SK-MEL-5 (cell line): ENCODE measurements at regions not wholly inside any gene's neighbourhood (a gene's known extent, or its start where the extent isn't known, plus 50 kb on each side); places are given as distances from the start of the nearest gene placed in this dataset.
"Not testable (repeated sequence)": the region's sequence is repeated elsewhere in the genome, so short reads cannot be mapped to it uniquely, and the experiment has no call there.

ENCODE experiments used
- DNase-seq: peaks from one replicate; pipeline ENCODE4 v3.0.0-alpha.2; 2016; ENCODE audit warnings: low read depth, low spot score
- in situ Hi-C: cut with HindIII; loops from 2 replicates; pipeline ENCODE4 v1.10.0; 2016; ENCODE audit warnings: low sequenced_read_pairs, high pct_unique_total_duplicates, low pct_unique_long_range_greater_than_20kb

DNA sequence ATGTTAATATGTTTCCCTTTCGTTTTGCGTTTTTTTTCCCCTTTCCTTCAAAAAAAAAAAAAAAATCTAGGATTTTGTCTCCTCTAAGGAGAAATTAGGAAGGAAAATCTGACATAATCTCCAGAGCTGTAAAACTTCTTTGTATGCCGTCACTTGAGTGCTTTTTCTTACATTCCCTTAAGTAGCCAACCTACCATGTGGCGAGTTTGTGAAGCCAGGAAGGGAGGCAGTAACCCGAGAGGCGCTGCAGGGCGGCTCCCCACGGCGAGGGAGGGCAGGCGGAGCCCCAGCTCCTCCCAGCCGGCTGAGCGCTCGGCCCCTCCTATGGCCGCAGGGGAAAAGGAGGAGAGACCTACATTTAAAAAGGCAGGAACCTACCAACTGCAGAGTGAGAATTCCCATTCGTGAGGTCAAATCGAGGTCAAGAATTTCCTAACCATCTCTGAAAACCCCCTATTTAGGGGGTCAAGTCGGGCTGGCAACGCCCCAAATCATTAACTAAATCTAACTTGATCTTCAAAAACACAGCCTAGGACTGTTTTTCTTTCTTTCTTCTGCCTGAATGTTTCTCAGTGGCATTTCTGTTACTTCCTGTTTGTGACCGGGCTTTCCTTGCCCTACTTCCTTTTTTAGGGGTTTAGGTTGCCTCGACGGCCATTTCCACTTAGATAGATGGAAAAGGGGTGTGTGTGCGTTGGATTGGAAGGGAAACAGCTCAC, 345.1 kb upstream of the KLF3 start:
- DNase-seq = peak; percentile 94
- in situ Hi-C loops = loop anchor here (10.0 kb wide), 1 partner anchor 346 kb away; the partner anchor contains the start of gene KLF3

DNA sequence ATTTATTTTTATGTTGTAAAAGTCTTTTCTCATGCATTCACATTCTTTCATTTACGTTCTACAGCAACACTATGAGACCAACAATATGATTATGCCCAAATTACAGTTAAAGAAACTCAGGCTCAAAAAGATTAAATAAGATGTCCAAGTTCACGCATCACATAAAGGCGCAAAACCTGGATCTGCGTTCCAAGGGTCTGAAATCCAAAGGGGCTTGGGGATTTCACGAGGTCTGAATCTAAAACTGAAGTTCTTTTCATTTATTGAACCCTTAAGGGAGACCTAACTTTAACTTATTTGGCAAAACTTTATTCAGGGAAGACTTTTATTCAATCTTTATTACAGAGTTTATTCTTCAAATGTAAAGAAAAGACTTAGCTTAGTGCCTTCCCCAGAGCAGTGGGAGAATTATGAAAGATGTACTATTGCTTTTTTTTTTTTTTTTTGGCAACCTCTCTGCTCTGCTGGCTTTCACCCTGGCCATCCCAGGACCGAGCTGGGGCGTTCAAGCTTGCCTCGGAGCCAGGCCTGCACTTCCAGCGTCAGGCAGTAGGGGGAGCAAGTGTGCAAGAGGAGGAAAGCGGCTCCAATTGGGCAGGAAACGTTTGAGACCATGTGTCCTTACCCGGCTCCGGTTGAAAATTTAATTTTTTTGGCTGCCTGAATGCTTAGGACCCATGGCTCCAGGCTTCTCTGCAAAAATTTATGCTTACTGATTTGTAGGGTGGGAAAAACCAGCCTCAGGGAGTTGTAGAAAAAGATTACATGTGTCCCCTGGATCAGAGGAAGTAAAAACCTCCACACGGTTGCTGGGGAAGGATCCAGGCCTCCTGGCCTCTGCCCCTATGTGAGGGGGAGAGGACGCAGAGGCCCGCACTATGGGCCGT, 344.3 kb upstream of the KLF3 start:
- in situ Hi-C loops = loop anchor here (10.0 kb wide), 1 partner anchor 345 kb away; the partner anchor contains the start of gene KLF3
- peak; percentile 91 for DNase-seq

DNA sequence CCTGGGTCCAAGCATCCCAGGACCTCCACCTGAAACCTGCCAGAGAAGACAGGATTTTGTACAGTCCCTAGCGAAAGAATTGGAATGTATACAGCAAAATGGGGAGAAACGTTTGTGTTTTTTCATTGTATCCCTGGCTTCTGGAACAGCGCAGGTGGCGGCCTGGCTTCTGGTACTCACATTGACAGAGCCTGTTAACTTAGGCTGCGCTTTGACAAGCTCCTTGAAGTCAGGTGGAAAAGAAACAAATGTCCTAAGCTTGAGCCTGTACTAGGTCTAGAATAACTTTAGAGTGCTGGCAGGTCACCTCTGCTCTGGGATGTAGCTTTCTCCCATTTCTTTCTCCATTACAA, 343.7 kb upstream of the KLF3 start:
- DNase-seq = no peak

DNA sequence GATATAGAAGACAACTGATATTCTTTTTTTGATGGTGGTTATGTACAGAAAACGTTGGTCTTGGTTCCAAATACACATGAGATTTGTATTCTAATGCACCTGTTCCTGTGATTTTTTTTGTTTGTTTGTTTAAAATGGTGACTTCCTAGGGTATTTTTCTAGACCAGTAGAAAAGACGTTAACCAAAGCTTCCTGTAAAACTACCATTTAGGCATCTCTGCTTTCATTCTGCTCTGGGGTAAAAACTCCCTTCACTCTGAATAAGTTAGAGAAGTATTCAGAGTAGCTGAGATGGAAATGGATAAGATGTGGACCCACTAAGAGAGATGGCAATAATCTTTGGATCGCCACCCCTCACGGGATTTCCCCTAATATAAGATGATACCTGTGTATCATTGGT, 343.2 kb upstream of the KLF3 start:
- in situ Hi-C loops = no loop called here
- no peak for DNase-seq

More for the DNA sequence above, 343.7 kb upstream of the KLF3 start:
- in situ Hi-C loops = no loop called here

DNA sequence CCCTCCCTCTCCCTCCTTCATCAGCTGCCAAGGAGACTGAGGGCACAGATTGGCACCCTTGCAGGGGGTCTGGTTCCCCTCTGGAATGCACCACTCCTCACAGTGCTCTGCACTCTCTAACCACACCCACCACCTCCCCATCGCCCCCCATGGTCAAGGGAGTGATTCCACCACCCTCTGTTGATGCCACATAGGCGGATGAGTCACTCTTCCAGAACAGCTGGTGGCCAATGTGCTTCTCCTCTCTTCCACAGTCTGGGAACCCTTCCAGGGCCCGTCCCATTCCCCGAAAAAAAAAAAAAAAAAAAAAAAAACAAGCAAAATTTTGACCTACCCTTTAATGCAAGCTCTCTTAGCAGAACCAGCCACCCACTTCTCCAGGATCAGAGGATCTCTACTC, 341.3 kb upstream of the KLF3 start:
- in situ Hi-C loops = no loop called here
- no peak for DNase-seq

DNA sequence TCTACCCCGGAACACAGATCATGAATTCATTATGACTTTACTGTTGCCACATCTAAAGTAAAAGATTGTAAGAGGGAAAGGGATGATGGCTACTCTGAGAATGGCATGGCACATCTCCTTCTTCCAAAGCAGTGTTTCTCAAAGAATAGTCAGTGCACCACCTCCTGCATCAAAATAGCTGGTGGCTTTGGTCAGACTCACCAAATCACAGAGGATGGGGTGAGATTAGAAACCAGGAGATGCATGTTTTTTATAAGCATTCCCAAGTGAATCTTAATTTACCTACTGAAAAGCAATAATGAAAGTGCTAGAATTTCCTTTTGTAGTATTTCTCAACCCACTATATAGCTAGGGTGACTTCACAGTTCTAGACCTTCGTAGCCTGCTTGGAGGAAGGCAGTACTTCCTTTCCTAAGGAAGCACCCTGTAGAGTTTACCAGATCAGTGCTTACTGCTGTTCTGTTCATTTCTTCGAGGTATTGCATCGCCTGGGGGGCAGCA, 340.8 kb upstream of the KLF3 start:
- DNase-seq = no peak

DNA sequence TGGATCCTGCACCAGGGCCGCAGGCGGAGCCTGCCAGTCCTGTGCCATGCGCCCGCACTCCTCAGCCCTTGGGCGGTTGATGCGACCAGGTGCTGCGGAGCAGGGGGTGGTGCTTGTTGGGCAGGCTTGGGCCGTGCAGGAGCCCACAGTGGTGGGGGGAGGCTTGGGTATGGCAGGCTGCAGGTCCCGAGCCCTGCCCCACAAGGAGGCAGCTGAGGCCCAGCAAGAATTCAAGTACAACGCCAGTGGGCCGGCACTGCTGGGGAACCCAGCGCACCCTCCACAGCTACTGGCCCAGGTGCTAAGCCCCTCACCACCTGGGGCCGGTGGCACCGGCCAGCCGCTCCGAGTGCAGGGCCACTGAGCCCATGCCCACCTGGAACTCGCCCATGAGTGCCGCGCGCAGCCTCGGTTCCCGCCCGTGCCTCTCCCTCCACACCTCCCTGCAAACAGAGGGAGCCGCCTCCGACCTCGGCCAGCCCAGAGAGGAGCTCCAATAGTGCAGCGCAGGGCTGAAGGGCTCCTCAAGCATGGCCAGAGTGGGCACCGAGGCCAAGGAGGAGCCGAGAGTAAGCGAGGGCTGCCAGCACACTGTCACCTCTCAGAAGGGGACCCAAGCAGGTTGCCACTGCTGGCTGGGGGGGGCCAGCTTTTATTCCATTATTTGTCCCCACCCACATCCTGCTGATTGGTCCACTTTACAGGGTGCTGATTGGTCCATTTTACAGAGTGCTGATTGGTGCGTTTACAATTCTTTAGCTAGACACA, 339.0 kb upstream of the KLF3 start:
- in situ Hi-C loops = no loop called here
- no peak for DNase-seq

More for the DNA sequence above, 340.8 kb upstream of the KLF3 start:
- in situ Hi-C loops = no loop called here

DNA sequence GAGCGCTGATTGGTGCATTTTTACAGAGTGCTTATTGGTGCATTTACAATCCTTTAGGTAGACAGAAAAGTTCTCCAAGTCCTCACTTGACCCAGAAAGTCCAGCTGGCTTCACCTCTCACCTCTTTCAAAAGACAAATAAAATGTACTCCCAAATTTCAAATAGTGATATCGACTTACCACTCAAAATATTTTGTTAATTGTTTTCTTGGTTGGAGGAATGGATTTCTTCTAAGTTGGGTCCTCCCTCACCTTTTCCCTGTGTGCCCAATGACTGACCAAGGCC, 338.4 kb upstream of the KLF3 start:
- in situ Hi-C loops = no loop called here
- no peak for DNase-seq

DNA sequence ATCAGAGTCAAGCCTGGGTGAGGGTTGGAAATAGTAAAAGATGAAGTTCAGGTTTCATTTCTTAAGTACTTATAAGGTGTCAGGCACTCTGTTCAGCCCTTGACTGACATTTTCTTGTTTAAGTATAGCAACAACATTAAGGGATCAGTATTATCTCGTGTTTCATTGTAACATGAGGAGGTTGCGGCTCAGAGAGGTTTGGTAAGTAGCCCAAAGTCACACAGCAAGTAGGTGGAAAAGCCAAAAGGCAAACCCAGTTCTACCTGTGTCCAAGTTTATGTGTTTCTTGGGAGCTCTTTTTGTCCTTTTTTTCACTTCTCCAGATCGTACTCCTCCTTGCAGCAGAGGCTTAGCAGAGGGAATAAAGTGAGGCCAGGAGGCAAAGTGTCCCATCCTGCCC, 337.5 kb upstream of the KLF3 start:
- in situ Hi-C loops = no loop called here
- no peak for DNase-seq

DNA sequence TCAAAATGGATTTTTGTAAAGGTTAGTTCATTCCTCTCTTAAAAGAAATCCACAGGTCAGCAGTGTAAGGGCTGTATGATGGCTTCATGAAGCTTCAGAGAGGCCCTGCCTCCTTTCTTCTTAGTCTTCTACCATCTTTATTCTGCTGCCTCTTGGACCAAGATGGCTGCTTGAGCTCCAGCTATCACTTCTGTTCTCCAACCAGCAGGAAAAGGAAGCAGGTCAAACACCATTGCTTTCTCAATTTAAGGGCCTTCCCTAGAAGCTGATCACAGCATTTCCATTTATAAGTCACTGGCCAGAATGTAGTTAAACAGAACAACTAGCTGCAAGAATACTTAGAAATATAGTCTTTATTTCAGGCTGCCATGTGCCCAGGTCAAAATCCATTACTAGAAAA, 336.8 kb upstream of the KLF3 start:
- in situ Hi-C loops = no loop called here
- DNase-seq = no peak

DNA sequence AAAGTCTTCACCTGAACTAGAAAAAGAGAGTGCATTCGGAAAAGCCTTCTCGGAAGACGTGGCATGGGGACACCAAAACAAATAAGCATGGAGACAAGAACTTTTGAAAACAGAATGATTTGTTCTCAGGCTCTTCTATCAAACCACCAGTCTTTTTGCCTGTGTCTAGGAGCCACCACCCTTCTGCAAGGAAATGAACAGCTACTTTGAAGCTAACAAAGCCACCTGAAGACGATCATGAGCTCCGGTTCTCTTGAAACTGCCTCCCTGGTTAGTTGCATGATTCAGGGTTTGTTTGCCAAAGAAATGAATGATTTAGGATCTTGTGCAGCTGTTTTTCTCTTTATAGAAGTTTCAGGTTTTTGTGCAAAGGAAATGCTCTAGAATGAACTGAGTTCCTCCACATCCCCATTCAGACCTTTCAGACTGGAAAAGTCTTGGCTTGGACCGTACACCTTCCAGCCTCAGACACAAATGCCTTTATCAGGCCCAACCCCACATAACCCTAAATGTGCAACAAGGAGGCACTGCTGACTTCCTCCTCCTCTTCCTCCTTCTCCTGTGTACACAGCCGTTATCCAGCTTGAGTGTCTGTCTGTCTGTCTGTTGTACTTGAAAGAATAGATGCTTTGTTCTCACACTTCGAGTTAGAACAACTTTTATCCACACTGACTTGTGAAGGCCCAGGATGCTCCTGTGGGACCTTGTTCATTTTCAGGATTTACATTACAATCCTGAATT, 334.8 kb upstream of the KLF3 start:
- in situ Hi-C loops = no loop called here

DNA sequence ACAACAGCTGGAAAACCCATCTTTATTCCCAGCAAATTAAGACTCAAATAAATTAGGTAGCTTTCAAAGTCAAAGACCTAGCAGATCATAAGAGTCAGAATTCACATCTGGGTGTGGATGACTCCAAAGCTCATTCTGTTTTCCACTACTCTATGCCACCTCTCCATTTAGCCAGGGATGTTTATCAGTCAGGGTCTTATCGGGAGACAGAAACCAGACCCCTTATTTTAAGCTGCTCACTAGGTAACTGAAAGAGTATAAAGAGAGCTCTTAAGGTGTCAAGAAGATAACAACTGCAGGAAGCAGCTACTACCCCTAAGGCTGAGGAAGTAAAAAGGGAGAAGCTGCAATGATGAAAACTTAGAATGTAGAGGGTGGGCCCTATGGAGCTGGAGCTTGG, 333.7 kb upstream of the KLF3 start:
- in situ Hi-C loops = no loop called here
- no peak for DNase-seq

More for the DNA sequence above, 334.8 kb upstream of the KLF3 start:
- DNase-seq = no peak

DNA sequence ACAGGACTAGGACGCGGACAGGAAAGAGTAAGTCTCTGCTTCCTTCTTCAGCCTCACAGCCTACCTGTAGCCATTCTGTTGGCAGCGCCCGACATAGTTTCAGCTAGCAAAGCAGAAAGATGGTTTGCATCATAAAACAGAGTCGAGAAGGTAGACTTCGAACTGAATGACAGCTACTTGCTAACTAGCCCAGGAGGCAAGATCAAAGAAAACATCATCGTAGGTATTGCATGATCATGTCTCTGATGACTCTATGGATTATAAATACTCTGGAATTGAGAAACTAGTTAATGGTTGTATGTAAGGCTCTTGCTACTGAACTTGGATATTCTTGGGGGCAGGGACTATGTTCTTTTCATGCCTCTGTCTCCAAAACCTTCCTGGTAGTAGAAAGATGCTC, 333.1 kb upstream of the KLF3 start:
- in situ Hi-C loops = no loop called here
- no peak for DNase-seq

DNA sequence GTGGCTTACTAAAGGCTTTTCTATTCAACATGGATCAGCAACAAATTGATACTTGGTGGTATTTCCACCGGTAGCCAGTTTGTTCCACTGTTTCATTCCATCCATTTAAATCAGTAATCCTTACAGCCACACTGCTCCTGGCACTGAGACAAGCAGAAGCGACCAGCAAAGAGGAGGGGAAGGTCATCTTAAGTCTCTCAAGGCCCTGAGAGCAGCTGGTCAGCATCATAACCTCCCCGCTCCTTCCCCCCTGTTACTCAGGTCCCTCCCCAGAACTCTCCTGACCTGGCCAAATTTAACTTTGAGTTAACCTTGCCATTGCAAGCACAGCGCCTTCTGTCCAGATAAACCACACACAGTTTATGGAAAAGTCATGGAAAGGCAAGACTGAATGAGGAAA, 331.3 kb upstream of the KLF3 start:
- DNase-seq = no peak
- in situ Hi-C loops = no loop called here

DNA sequence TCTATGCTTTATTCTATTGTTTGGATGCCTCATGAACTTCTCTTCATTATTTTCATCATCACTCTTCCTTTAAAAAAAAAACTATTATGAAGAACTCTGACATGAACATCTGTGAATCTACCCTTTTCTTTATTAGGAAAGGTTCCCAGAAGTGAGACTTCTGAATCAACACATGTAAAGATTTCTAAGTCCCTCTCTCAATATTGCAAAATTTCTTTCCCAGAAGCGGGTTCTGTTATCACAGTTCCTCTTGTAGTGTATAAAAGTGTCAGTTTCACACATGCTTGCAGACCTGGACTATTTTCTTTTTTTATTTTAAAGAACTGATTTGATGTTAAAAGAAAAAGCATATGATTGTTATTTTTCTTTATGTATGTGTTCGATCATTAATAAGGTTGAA, 330.8 kb upstream of the KLF3 start:
- in situ Hi-C loops = no loop called here
- DNase-seq = no peak

DNA sequence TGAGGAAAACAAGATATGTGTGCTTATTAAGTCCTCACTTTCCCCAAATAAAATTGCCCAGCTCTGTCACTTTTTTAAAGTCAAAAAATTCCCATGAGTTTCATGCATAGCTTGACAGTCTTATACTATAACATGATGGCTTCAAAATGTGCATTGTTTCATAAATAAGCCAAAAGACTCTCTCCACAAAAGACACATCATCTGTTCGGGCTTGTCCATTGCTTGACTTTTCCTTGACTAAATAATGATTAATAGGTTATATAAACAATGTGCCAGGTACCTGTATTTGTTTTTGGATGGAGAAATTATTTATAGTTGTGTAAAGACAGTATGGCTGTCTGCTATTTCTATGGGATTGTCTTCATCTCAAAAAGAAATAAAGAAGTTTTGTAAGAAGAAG, 329.2 kb upstream of the KLF3 start:
- in situ Hi-C loops = no loop called here
- DNase-seq = no peak

DNA sequence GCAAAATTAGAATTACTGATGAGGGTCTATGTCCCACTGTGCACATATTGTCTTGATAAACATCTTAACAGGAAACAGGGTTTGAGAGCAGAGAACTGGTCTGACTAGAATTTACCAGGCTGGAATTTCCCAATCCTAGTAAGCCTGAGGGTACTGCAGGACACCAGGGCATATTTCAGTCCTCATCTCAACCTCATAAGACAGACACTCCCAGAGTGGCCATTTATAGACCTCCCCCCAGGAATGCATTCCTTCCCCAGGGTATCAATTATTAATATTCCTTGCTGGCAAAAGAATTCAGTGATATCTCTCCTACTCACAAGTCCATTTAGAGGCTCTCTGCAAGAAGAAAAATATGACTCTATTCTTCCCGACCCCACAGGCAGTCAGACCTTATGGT, 325.1 kb upstream of the KLF3 start:
- in situ Hi-C loops, DNase-seq: not testable (repeated sequence)

DNA sequence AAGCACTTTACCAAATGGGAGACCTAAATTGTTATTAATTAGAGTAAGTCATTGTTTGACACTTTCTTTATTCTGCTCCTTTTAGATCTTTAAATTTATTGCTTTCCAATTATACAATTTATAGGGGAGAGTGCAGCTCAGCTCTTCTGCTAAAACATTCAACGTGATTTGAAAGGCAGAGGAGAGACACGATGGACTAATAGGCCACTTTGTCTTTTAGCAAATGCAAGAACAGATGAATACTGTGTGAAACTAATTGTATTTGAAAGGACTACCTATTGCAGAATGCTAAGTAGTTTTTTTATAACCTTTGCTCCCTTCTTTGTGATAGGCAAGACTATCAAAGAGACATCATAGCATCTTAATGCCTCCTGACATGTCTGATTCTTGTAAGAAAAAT, 320.4 kb upstream of the KLF3 start:
- in situ Hi-C loops = no loop called here
- no peak for DNase-seq
